K562 (cell line): ENCODE measurements at regions not wholly inside any gene's neighbourhood (a gene's known extent, or its start where the extent isn't known, plus 50 kb on each side); places are given as distances from the start of the nearest gene placed in this dataset.

Experiments
- ATAC-seq: fragments of 200-7000 bp; cut with Tn5 transposase; 3 replicates; pipeline ENCODE4 v1.9.1; 2020; ENCODE audit warnings: moderate library complexity
- BruUV-seq: library from RNA; stranded (reverse); fragments of 400-500 nt; replicated peaks from 2 replicates; lab custom pipeline; 2021; lab: Mats Ljungman, UMichigan
- CTCF ChIA-PET: fragments of 300-600 bp; formaldehyde crosslinking; extraction: SDS; loops from one replicate; lab custom pipeline; 2021; ENCODE audit warnings: low intra/inter-chr PET ratio; lab: Yijun Ruan, JAX
- POLR2A ChIA-PET: fragments of 300-600, 350-650 bp; sonication (Branson Sonifier 250); formaldehyde crosslinking; extraction: SDS; loops from one replicate; lab custom pipeline; 2021; ENCODE audit warnings: antibody characterized with exemption, inconsistent platforms; lab: Yijun Ruan, JAX
- DNase-seq, 4 experiments: peaks; one replicate each; pipeline versions ENCODE4 v3.0.0 to v3.0.0-alpha.2; 2011 to 2018; ENCODE audit warnings: low spot score in 3 of 4, mixed read lengths in 3 of 4; ENCODE audit errors: extremely low read depth in 1 of 4
- FAIRE-seq: peaks from 2 replicates; lab custom pipeline; 2011; peaks lifted over from hg19 to GRCh38; lab: Jason Lieb, UNC
- H2AFZ ChIP-seq: 2 replicates; pipeline ENCODE4 v1.6.0; 2011; ENCODE audit warnings: low read depth, low read length, control low read depth, inconsistent platforms
- H3K27ac ChIP-seq: fragments of 200-600 bp; 3 replicates; pipeline ENCODE4 v1.8.0; 2011; ENCODE audit warnings: low read depth, mild to moderate bottlenecking, control low read depth, inconsistent platforms, low read length, moderate library complexity, mixed read lengths; ENCODE audit errors: extremely low read depth
- H3K27me3 ChIP-seq, 2 experiments: fragments of 300-600 bp in 1 of 2; 2 replicates in 1 of 2; 3 replicates in 1 of 2; pipeline versions ENCODE4 v1.6.0 to v1.8.0; 2011; ENCODE audit warnings: inconsistent platforms in 2 of 2, low read length in 2 of 2, mild to moderate bottlenecking in 1 of 2, mixed read lengths in 1 of 2, moderate library complexity in 1 of 2; ENCODE audit not compliant: control insufficient read depth in 2 of 2, insufficient read depth in 2 of 2
- H3K36me3 ChIP-seq: fragments of 300-600 bp; 3 replicates; pipeline ENCODE4 v1.8.0; 2011; ENCODE audit warnings: mild to moderate bottlenecking, low read length, inconsistent platforms; ENCODE audit not compliant: control insufficient read depth, insufficient read depth
- H3K4me1 ChIP-seq, 2 experiments: fragments of 200-600 bp in 1 of 2; replicated peaks in 1 of 2; 2 replicates in 1 of 2; 3 replicates in 1 of 2; pipeline versions ENCODE4 v1.5.1 to v1.8.0; 2011; ENCODE audit warnings: inconsistent platforms in 2 of 2, low read length in 2 of 2, mild to moderate bottlenecking in 1 of 2, mixed read lengths in 1 of 2, moderate library complexity in 1 of 2; ENCODE audit not compliant: control insufficient read depth in 2 of 2, insufficient read depth in 2 of 2
- H3K4me2 ChIP-seq: 2 replicates; pipeline ENCODE4 v1.6.1; 2011; ENCODE audit warnings: low read length, control low read depth, inconsistent platforms, mixed read lengths; ENCODE audit not compliant: insufficient read depth
- H3K4me3 ChIP-seq: fragments of 200-600 bp; sonication (generic), shearing (Covaris generic); 2 replicates; pipeline ENCODE4 v1.5.1; 2016; ENCODE audit warnings: control low read depth, inconsistent platforms
- H3K79me2 ChIP-seq: fragments of 200-600 bp; 3 replicates; pipeline ENCODE4 v1.8.0; 2011; ENCODE audit warnings: low read length, inconsistent platforms; ENCODE audit not compliant: control insufficient read depth, insufficient read depth
- H3K9ac ChIP-seq, 2 experiments: 2 replicates each; pipeline versions ENCODE4 v1.6.0 to v1.6.1; 2011; ENCODE audit warnings: low read depth in 2 of 2, low read length in 2 of 2, control low read depth in 1 of 2, inconsistent platforms in 1 of 2, mild to moderate bottlenecking in 1 of 2, mixed read lengths in 1 of 2; ENCODE audit not compliant: insufficient read depth in 1 of 2
- H3K9me1 ChIP-seq: one replicate; pipeline ENCODE4 v1.6.0; 2011; ENCODE audit warnings: inconsistent platforms, mild to moderate bottlenecking, low read length, moderate library complexity; ENCODE audit not compliant: control insufficient read depth, insufficient read depth
- H3K9me3 ChIP-seq: replicated peaks from 2 replicates; pipeline ENCODE4 v1.5.1; 2011; ENCODE audit warnings: low read depth, low read length, inconsistent platforms; ENCODE audit not compliant: control insufficient read depth, insufficient read depth
- H4K20me1 ChIP-seq: replicated peaks from 2 replicates; pipeline ENCODE4 v1.6.1; 2011; ENCODE audit warnings: low read length, inconsistent platforms, mixed read lengths; ENCODE audit not compliant: control insufficient read depth, insufficient read depth
- BRCA1 ChIP-seq, 2 experiments: fragments of 450-650 bp in 1 of 2; sonication (generic) in 1 of 2; formaldehyde crosslinking in 1 of 2; IDR thresholded peaks; 2 replicates each; pipeline versions ENCODE4 v1.5.0 to v1.6.1; 2017 to 2020; ENCODE audit warnings: mild to moderate bottlenecking in 1 of 2, missing genetic modification reagents in 1 of 2
- CBFA2T3 ChIP-seq: fragments of 450-650 bp; IDR thresholded peaks from 2 replicates; pipeline ENCODE4 v1.6.1; 2017
- GTF2E2 ChIP-seq: fragments of 200-800 bp; sonication (Bioruptor generic); IDR thresholded peaks from 2 replicates; pipeline ENCODE4 v1.6.1; 2016; ENCODE audit warnings: missing genetic modification characterization, missing compliant biosample characterization
- HNRNPH1 ChIP-seq: fragments of 200-400 bp; formaldehyde crosslinking; optimal IDR thresholded peaks from 2 replicates; pipeline ENCODE3; 2017; ENCODE audit warnings: low read depth, mild to moderate bottlenecking, low read length, moderate library complexity
- HNRNPL ChIP-seq: fragments of 200-400 bp; formaldehyde crosslinking; IDR thresholded peaks from 2 replicates; pipeline ENCODE4 v1.6.1; 2017; ENCODE audit warnings: low read depth, mild to moderate bottlenecking, low read length
- KDM5B ChIP-seq: fragments of 200-600 bp; sonication (generic); IDR thresholded peaks from 2 replicates; pipeline ENCODE4 v1.6.1; 2012; ENCODE audit warnings: low read depth, mild to moderate bottlenecking, moderate library complexity, low read length, control low read depth, inconsistent platforms; ENCODE audit not compliant: insufficient replicate concordance
- OTX1 ChIP-seq: fragments of 450-650 bp; formaldehyde crosslinking; IDR thresholded peaks from 2 replicates; pipeline ENCODE4 v1.4.0; 2022; ENCODE audit warnings: mild to moderate bottlenecking
- PHB ChIP-seq: fragments of 250-450 bp; sonication (Bioruptor Pico); IDR thresholded peaks from 2 replicates; pipeline ENCODE4 v1.5.0; 2021
- RCOR1 ChIP-seq, 2 experiments: IDR thresholded peaks; 2 replicates each; pipeline ENCODE4 v1.6.1; 2012; ENCODE audit warnings: low read depth in 2 of 2, low read length in 2 of 2, borderline replicate concordance in 1 of 2, improper control_type of control experiment in 1 of 2
- ZBTB40 ChIP-seq, 2 experiments: fragments of 450-650 bp in 1 of 2; sonication (generic) in 1 of 2; formaldehyde crosslinking in 1 of 2; IDR thresholded peaks; 2 replicates each; pipeline versions ENCODE4 v1.7.1 to v1.9.0; 2016 to 2022; ENCODE audit warnings: inconsistent platforms in 1 of 2, mild to moderate bottlenecking in 1 of 2, missing genetic modification reagents in 1 of 2
- ZFP1 ChIP-seq: fragments of 450-650 bp; formaldehyde crosslinking; IDR thresholded peaks from 2 replicates; pipeline ENCODE4 v1.4.0; 2020; ENCODE audit warnings: mild to moderate bottlenecking, mixed read lengths
- ZNF695 ChIP-seq: fragments of 450-650 bp; formaldehyde crosslinking; IDR thresholded peaks from 2 replicates; pipeline ENCODE4 v1.4.0; 2020; ENCODE audit warnings: mild to moderate bottlenecking, moderate library complexity
- WGBS: fragments of 100-300 bp; shearing (Covaris generic); methylation state at CpG from one replicate; pipeline ENCODE4 v1.1.6; 2016; ENCODE audit warnings: low coverage, mixed read lengths; ENCODE audit not compliant: insufficient coverage; ENCODE audit errors: missing lambda C conversion rate; 5-methylcytosine and 5-hydroxymethylcytosine counted together
- in situ Hi-C: fragments of 300-500 bp; cut with MboI; formaldehyde crosslinking; loops from 4 replicates; pipeline ENCODE4 v1.15.0; 2018; ENCODE audit warnings: inconsistent platforms, mixed read lengths
- intact Hi-C: fragments of 100-400 bp; cut with micrococcal nuclease; formaldehyde crosslinking; loops from 2 replicates; pipeline ENCODE4 v1.14.2; 2022

GRCh38 chr3:72214066-72214951 lies 429.4 kb upstream of the PROK2 start:
- BruUV-seq, result no TSS peak
- FAIRE-seq (peak; percentile 48), DNase-seq (peak in 3 of 4 experiments; percentile 11 to 25 (median 22)), ATAC-seq (peak; percentile 57)
- H3K36me3 ChIP-seq, result no peaks in the 10 kb centered on the region
- intact Hi-C loops (no loop called here), in situ Hi-C loops (no loop called here)
- POLR2A ChIA-PET, result interaction anchor here (0.8 to 1.2 kb wide), 4 partner anchors 10 to 66 kb away, joined by 3 to 4 read pairs (median 3); no protein-coding TSS in a partner anchor
- CTCF ChIA-PET, result no interaction called here
- no peaks in the 10 kb centered on the region for H3K9me3 ChIP-seq
- H2AFZ ChIP-seq, result peak overlapping the region; percentile 95
- peaks cover 0 to 40% of the 10 kb centered on the region in 2 experiments; a peak in 4 of 5 replicates for H3K4me1 ChIP-seq
- no peaks in the 10 kb centered on the region for H3K27me3 ChIP-seq
- H3K4me3 ChIP-seq, result no peak overlapping the region
- H3K79me2 ChIP-seq, result no peaks in the 10 kb centered on the region
- no peak overlapping the region for H3K9ac ChIP-seq
- peak overlapping the region; percentile 49; the same call in 2 of the 3 replicates for H3K27ac ChIP-seq
- H3K4me2 ChIP-seq, result peak overlapping the region; percentile 60
- H3K9me1 ChIP-seq, result no peaks in the 10 kb centered on the region
- WGBS, result 14% methylated on average over 11 of the region's 11 CpGs
- no peaks in the 10 kb centered on the region for H4K20me1 ChIP-seq
- TF ChIP-seq OTX1 (CRISPR knock-in tag), result peak; percentile 53; the same call in 1 of the 2 replicates
- TF ChIP-seq HNRNPH1, result no peak
- TF ChIP-seq KDM5B, result no peak
- TF ChIP-seq ZNF695 (CRISPR knock-in tag), result no peak
- 0 out of 2 replicates have a peak, but pooled peaks have one; percentile 19 for TF ChIP-seq ZFP1
- TF ChIP-seq RCOR1 (IDR thresholded peaks at IDR 0.05; ENCODE audit: borderline replicate concordance in 1 of 2, low read depth in 2 of 2, low read length in 2 of 2), result no peak
- 0 out of 2 replicates have a peak, but pooled peaks have one; percentile 24 for TF ChIP-seq ZBTB40 (IDR thresholded peaks at IDR 0.05)
- TF ChIP-seq ZBTB40 (CRISPR knock-in tag; IDR thresholded peaks at IDR 0.05), result no peak
- no peak for TF ChIP-seq HNRNPL
- no peak for TF ChIP-seq BRCA1 (IDR thresholded peaks at IDR 0.05)
- no peak for TF ChIP-seq BRCA1 (CRISPR knock-in tag; IDR thresholded peaks at IDR 0.05)
- TF ChIP-seq GTF2E2 (tag), result no peak
- no peak for TF ChIP-seq PHB (CRISPR knock-in tag)
- TF ChIP-seq CBFA2T3, result peak; percentile 47; the same call in 1 of the 2 replicates
